ENCODE measurements at regions not wholly inside any gene's neighbourhood (a gene's known extent, or its start where the extent isn't known, plus 50 kb on each side); places are given as distances from the start of the nearest gene placed in this dataset.

GRCh38 chr1:209513226-209513625 is 70.3 kb upstream of the CAMK1G start:
- DNase-seq (ENCODE audit: low read depth), result peak; percentile 23

GRCh38 chr1:209516771-209517680 is 66.5 kb upstream of the CAMK1G start:
- no peak for DNase-seq (ENCODE audit: low read depth)

- DNase-seq (ENCODE audit: low read depth), result no peak
These were observed 65.8 kb upstream of the CAMK1G start for GRCh38 chr1:209517681-209518050.

- DNase-seq (ENCODE audit: low read depth), result no peak
These were observed 63.7 kb upstream of the CAMK1G start for GRCh38 chr1:209519786-209520185.

GRCh38 chr1:209522826-209523225 is 60.7 kb upstream of the CAMK1G start:
- DNase-seq (ENCODE audit: low read depth), result no peak

- no peak for DNase-seq (ENCODE audit: low read depth)
These were observed 57.4 kb upstream of the CAMK1G start for GRCh38 chr1:209526137-209526536.

- DNase-seq (ENCODE audit: low read depth), result peak; percentile 40
These were observed 56.1 kb upstream of the CAMK1G start for GRCh38 chr1:209527372-209527771.

- DNase-seq (ENCODE audit: low read depth), result no peak
These were observed 55.4 kb upstream of the CAMK1G start for GRCh38 chr1:209527993-209528717.

GRCh38 chr1:209529233-209529632 is 54.3 kb upstream of the CAMK1G start:
- DNase-seq (ENCODE audit: low read depth), result no peak

- DNase-seq (ENCODE audit: low read depth), result no peak
These were observed 52.5 kb upstream of the CAMK1G start for GRCh38 chr1:209531006-209531405.

GRCh38 chr1:209531549-209531948 is 52.0 kb upstream of the CAMK1G start:
- DNase-seq (ENCODE audit: low read depth), result no peak
